ENCODE measurements at regions not wholly inside any gene's neighbourhood (a gene's known extent, or its start where the extent isn't known, plus 50 kb on each side); places are given as distances from the start of the nearest gene placed in this dataset.

GRCh38 chr11:87628957-87629356 lies 546.3 kb downstream of the RAB38 start:
- TF ChIP-seq YY1 (IDR thresholded peaks at IDR 0.05; ENCODE audit: insufficient read depth, insufficient read length), result no peak
- TF ChIP-seq SUZ12 (IDR thresholded peaks at IDR 0.05; ENCODE audit: extremely low read depth, insufficient read depth, insufficient read length), result no peak
